GM18870 (cell line): ENCODE measurements at regions not wholly inside any gene's neighbourhood (a gene's known extent, or its start where the extent isn't known, plus 50 kb on each side); places are given as distances from the start of the nearest gene placed in this dataset.
"Not testable (repeated sequence)": the region's sequence is repeated elsewhere in the genome, so short reads cannot be mapped to it uniquely, and the experiment has no call there.

Experiments
- ATAC-seq: cut with Tn5 transposase; IDR thresholded peaks from one replicate; pipeline ENCODE4 v1.9.1; 2021; ENCODE audit warnings: moderate library complexity; ENCODE audit not compliant: unreplicated experiment

DNA sequence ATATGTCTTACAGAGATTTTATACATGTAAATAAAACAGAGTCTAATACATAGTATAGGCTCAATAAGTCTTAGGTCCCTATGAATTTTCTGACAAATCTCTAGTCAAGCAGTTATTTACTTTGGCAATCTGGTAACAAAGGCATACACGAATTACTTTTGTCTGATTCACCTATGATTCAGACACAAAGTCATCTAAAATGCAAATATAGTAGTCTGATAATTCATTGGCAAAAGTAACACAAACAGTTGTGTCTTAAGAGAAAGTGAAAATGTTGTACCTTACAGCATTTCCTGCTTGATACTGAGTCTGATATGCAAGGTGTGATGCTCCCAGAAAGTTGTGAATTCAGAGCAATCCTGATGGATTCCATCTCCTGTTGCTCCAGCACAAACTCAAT lies 209.4 kb upstream of the PRSS1 start:
- no peak for ATAC-seq

DNA sequence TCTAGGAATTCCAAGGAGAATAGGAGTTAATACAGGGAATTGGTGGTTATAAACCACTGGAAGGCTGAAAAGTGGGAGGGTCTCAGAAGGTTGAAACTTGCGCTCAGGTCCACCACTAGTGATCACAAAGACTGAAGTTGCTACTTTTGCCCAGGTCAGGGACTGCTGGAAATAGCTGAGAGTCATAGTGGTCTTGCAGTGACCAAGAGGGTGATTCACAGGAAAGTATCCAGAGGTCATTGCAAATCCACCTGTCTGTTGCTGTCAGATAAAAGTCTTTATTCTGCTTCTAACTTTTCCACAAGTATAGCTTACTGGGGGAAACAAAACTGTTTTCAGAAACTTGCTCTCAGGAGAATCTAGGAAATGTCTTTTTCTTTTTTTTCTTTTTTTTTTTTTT lies 211.5 kb upstream of the PRSS1 start:
- no peak for ATAC-seq

DNA sequence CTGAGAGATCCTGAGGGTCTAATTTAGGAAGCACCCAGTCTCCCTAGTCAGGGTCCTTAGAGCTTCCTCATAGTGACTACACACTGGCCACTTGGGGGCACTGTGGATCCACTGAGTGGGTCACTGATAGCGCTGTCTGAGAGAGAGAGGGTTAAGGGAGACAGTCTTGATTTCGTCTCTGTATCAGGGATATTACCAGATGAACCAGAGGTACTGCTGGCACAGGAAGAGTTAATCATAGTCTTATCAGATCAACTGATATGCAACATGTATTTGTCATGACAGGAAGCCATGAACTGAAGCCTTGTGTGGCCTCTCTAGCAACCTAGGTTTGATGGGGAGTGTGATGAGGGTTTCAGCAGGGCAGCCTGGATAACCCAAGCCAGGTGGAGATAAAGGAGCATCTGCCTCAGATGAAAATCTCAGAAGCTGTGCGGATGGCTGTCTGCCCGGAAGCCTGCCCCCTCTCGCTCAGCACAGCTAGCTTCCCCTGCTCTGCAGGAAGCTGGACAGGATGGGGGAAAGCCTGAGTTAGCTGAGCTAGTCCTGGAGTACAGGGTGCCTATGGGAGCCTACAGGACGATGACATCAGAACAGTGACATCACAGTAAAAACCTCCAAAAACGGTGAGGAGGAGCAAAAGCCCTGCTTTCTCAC lies 214.0 kb upstream of the PRSS1 start:
- ATAC-seq: peak; percentile 92

DNA sequence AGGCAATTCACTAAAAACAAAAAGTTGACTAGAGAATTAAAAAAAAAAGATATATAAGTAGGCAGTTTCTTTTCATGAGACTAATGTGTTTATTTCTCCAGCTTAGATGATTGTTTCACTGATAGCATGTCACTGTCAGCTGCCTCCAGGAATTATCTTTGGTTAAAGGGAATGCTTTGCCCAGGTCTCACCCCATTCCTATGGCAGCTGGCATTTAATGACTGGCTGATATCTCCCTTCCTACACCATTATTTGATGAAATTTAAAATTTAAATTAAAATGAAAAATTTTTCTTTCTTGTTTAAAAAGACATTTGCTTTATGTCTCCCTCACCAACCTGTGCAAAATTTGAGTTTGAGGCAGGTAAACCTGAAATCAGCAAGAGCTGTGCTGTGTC lies 214.5 kb upstream of the PRSS1 start:
- ATAC-seq: no peak

DNA sequence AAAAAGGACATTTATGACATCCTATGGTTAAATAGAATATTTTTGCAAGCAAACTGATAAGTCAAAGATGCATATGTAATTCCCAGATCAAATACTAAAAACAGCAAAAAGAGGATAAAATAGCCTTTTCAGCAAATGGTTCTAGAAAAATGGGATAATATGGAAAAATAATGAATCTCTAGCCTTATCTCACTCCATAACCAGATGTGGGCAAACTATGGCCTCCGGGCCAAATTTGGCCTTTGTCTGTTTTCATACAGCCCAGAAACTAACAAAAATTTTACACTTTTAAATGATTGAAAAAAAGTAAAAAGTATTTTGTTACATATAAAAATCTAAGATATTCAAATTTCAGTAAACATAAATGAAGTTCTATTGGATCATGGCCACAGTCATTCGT lies 215.4 kb upstream of the PRSS1 start:
- no peak for ATAC-seq

DNA sequence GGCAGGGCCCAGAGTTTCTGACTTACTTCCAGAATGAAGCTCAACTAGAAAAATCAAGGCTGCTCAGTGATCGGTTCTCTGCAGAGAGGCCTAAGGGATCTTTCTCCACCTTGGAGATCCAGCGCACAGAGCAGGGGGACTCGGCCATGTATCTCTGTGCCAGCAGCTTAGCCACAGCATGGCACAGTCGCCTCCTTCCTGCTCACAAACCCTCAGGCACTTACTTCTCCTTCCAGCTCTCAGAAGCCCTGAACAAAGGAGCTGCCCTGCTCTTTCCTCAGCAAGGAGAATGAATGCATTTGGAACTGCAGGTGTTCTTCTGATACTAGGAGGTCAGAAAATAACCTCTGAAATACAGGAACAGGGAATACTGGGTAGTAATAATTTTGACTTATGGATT lies 219.7 kb upstream of the PRSS1 start:
- ATAC-seq: no peak

DNA sequence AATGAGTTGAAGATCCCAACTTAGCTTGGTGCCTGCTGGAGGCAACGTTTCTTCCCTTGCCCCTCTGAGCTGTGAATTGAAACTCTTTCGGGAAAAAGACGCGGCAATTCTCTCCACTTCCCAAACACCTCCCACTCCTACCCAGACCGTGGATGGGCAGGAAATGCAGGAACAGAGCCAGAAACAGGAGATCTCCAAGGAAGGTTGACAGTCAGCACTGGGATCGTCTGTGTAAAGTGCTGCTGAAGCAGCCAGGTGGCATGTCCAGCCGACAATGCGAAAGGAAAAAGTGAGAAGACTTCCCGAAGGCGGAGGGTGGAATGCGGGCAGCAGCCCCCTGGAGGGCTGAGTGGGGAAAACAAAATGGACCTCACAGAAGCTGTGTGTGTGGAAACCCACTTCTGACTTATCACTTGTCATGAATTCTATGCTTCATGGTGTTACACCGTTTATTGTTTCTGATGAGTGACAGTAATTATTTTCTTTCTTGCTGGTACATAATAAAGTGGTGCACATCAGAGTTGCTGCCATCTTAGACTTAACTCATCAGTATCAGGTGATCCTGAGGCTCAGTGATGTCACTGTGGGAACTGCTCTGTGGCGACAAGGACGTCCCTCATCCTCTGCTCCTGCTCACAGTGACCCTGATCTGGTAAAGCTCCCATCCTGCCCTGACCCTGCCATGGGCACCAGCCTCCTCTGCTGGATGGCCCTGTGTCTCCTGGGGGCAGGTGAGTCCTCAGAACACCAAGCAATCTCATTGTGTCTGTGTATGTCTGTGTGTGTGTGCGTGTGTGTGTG lies 220.5 kb upstream of the PRSS1 start:
- no peak for ATAC-seq

DNA sequence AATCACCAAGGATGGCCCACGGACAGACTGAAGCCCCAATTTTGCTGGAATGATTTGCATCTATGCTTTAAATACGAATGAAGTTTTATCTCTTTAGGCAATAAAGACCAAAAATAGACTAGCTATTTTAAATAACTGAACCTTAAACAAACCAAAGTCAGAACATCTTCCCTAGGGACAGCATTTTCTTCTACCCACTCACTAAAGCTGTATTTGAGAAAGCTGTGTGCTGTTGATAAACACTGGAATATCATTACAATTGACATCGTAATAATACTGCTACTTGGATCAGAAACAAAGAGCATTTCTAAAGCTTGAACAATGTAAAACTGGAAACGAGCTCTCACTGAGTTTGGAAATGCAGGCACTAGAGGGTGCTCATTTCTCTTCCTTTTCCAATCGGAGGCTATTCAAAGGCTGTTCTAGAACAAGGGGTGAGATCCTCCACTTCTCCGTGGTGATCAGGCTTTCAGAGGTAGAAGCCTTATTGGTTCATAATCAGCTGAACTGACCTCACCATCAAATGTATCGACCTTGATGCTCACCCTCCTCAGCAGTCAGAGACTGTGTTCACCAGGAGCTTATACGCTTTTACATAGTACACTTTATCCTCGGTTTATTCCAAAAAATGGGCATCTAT lies 225.3 kb upstream of the PRSS1 start:
- ATAC-seq: no peak

DNA sequence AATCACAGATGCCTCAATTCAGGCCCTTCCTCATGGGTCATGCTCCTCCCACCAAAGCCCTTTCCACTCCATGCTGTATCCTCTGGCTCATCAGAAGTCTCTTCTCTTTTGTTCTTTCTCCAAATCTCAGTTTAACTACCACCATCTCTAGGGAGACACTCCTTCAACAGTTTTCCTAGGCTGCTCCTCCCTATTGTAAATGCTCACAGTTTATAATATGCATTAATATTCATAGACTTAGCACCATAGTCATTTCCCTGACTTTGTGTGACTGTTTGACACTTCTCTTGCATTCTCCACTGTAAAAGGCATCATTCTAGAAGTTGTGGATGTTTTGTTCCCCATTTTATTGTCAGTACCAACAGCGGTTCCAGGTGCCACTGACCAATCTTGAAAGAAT lies 226.5 kb upstream of the PRSS1 start:
- ATAC-seq: no peak

DNA sequence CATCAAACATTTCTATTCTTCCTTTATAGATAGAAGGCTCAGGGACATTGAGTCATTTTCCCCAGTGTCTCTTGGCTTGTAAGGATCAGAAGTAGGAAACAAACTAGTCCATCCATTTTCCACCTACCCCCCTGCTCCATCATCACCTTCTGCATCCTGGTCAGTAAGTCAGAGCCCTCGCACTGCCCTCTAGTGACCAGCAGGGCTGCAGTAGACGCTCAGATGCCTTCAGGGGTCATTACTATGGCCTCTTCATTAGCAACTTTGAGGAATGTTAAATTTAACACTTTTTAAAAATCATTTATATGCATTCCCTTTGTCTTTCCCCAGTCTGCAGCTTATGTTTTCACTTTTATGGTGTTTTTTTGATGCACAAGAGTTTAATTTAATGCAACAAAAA lies 228.4 kb upstream of the PRSS1 start:
- not testable (repeated sequence) for ATAC-seq

DNA sequence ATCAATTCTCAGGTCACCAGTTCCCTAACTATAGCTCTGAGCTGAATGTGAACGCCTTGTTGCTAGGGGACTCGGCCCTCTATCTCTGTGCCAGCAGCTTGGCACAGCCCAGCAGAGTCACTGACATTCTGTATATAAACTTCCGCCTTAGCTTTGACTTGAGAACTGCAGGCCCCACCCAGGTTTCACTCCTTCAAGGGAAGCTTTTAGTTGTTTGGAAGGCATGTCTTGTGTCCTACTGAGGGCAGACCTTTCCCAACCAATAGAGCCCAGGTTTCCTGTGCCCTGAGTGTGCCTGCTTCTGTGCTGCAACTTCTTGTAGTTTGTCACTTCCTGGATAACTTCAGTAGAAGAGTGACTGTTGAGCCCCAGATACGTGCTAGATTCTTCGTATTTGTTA lies 228.8 kb upstream of the PRSS1 start:
- not testable (repeated sequence) for ATAC-seq

DNA sequence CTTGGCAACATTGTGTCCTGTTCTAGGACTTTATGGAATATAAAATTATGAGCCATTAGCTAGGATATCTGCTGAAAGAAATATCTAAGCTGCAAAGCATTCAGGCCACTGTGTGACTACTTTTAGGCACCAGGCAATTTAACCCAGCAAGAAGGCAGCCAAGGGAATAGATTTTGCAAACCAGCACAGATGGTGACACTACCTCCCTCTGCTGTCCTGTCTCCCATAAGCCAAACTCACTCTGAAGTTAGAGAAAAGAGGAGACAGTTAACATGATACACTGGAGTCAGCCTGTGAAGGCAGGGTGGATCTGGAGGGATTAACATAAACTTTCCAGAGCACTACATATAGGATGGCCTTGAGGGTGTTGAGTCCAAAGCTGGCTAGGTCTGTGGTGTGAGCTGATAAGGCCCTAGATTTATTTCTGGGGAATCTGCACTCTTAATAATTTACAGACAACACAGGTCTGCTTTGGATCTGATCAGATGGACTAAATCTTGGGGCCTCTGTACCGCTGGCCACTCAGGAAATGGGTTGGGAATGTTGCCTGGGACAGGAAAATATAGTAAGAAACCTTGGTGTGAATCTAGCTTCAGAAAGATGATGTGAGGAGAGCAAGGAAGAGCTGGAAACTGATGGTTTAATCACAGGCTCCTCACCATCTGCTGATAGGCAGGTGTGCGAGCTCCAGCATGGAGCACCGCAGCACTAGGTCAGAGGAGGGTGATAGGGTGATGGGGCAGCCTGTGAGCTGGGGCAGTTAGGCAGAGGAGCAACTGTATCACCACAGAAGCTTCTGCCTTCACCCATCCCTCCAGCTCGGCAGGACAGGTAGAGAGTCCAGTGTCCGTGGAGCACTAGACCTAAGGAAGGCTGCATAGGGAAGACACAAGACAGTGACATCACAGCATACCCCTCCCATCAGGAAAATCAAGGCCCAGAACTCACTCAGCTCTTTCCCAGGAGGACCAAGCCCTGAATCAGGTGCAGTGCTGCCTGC lies 229.9 kb upstream of the PRSS1 start:
- no peak for ATAC-seq

DNA sequence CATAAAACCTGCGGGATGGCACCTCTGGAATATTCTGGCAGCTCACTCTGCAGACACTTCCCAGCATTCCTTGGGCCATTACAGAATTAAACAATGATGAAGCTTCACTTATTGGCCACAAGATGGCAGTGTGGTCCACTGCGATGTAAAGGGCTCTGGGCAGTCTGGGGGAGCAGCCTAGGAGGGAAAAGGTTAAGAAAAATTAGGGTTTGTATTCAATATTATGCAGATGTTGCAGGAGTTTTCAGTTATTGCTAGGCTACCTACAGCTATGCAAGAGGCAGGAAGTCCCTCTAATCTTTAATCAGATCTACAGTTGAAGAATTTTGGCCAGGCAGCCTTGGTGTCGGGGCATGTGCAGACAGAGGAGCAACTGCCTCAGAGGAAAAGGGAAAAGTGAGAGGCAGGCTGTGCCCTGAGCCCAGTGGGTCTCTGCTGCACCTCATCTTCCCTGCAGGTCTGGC lies 233.2 kb upstream of the PRSS1 start:
- ATAC-seq: peak; percentile 94

DNA sequence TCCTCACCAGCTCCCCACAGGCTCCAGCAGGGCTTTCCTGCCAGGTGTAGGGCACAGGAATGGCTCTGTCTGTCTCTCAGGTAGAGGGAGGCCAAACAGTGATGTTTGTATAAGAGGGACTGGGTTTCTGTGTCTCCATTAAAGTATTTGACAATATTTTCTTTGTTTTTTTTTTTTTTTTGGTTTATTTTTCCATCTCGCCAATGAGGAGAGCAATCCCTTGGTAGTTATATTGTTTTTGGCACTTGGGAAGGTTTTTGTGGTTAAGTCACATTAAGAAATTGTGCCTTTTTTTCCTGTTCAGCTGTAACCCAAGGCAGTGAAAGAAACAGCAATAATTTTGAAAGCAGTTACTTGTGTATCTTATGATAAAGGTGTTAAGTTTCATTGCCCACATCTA lies 234.6 kb upstream of the PRSS1 start:
- not testable (repeated sequence) for ATAC-seq

DNA sequence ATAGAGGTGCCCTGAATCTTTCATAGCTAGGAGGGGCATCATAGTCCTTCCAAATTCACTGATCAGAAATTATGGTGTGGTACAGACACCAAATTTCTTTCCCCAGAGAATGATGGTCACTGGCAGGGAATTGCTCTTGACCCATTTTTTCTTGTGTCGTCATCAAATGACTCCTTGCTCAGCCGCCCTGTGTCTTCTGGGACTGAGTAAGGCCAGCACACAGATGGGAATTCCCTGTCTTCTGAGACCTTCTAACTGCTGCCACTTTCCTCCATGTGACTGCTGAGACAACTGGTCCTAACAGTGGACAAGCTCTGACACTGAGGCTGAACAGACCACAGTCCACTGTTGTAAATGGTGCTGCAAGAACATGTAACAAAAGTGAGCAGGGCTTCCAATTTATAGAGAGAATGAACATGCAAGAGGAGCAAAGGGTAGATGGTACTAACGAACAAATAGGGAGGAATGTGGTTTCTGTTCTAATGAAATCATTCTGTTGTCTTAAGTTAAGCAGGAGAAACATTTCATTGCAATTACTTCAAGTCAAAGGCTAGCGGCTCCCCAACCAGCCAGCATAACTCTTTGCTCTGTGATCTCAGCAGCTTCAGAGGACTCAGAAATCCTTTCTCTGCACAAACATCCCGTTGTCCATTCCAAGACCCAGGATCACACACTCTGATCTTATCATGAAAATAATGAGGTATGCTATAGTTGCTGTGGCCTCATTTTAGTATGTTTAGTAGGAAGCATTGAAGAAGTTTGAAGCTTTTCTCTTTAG lies 235.9 kb upstream of the PRSS1 start:
- ATAC-seq: no peak

DNA sequence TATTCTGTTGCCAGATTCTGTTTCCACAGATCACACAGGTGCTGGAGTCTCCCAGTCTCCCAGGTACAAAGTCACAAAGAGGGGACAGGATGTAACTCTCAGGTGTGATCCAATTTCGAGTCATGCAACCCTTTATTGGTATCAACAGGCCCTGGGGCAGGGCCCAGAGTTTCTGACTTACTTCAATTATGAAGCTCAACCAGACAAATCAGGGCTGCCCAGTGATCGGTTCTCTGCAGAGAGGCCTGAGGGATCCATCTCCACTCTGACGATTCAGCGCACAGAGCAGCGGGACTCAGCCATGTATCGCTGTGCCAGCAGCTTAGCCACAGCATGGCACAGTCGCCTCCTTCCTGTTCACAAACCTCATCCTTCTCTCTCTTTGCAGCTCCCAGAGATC lies 237.5 kb upstream of the PRSS1 start:
- ATAC-seq: no peak

DNA sequence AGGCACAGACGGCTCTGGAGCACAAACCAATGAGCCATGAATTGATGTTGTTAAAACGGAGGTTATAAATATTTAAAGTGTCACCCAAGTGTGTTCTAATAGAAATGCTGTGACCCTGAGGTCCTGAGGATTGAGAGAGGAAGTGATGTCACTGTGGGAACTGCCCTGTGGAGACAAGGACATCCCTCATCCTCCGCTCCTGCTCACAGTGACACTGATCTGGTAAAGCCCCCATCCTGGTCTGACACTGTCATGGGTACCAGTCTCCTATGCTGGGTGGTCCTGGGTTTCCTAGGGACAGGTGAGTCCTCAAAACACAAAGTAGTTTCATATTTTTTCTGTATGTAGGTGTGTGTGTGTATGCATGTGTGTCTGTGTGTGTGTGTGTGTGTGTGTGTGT lies 237.9 kb upstream of the PRSS1 start:
- no peak for ATAC-seq

DNA sequence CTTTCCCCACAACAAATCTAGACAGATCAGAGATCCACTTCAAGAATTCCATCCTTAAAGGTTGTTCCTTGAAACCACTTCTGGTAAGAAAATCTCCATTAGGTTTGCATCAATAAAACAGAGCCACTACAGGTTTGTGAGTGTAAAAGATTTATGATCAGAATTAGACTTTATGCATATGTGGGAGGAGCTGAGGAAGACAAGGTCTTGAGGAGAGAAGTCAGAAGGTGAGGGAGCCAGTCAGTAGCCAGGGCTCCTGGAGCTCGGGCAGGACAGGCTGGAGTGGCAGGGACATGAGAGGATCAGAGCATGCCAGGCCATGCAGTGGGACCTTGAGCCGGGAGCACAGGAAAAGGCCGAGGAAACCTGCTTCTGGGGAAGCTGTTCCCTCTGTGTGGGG lies 240.0 kb upstream of the PRSS1 start:
- ATAC-seq: not testable (repeated sequence)

DNA sequence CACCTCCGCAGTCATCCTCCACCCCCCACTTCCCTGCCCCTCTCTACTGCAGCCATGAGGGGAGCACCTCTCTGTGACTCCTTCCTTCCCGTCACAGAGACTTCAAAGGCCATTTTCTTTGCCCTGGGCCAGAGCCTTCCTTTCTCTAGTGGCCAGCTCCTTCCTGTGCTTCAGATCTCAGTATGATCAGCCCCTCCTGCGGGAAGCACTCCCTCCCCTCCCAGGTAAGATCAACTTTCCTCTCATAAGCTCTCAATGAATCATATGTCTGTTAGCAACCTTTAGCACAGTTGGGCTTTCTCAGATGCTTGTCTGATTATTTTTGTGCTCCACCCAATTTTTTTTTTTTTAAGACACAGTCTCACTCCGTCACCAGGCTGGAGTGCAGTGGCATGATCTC lies 241.0 kb upstream of the PRSS1 start:
- ATAC-seq: no peak

DNA sequence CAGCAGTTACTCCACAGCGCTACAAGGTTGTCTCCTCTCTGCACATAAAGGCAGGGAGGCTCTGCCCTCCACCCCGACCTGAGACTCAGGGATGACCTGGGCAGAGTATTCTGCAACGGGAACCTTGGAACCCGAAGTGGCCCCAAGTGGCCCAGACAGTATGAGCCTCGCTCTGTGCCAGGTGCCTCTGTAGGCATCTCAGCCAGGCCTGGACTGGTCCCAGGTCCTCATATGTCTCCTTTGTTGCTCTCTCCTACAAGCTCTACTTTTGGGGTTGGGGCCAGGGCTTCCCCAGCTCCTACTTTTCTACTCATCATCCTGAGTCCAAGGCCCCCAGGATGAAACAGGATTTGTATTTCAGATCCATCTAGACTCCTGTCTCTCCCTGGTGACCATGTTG lies 241.5 kb upstream of the PRSS1 start:
- ATAC-seq: no peak
